NCI-H69 (cell line): ENCODE measurements at regions not wholly inside any gene's neighbourhood (a gene's known extent, or its start where the extent isn't known, plus 50 kb on each side); places are given as distances from the start of the nearest gene placed in this dataset.
A peak's percentile ranks its signal among the peaks of the same experiment; 100 is the strongest.
"Not testable (repeated sequence)": the region's sequence is repeated elsewhere in the genome, so short reads cannot be mapped to it uniquely, and the experiment has no call there.

Experiments used
- DNase-seq: peaks from one replicate; lab custom pipeline; 2025; lab: John Stamatoyannopoulos, UW

DNA sequence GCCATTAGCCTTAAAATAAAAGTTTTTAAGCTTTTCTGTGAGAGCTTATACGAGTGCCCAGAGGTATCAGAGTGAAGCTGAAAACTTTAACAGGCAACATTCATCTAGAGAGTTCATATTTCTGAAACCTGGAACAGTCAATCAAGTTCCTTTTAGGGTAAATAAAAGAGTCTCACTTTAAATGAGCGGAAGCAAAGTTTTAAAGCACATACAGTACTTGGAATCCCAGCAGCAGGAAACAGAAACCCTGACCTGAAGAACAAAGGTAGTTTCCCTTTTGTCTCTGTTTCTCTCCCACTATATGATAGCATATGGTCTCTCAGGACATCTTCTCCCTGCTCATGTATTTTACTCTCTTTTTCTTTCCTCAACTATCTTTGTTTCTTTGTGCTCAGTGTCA lies 153.0 kb downstream of the ASB9 start:
- DNase-seq: no peak

DNA sequence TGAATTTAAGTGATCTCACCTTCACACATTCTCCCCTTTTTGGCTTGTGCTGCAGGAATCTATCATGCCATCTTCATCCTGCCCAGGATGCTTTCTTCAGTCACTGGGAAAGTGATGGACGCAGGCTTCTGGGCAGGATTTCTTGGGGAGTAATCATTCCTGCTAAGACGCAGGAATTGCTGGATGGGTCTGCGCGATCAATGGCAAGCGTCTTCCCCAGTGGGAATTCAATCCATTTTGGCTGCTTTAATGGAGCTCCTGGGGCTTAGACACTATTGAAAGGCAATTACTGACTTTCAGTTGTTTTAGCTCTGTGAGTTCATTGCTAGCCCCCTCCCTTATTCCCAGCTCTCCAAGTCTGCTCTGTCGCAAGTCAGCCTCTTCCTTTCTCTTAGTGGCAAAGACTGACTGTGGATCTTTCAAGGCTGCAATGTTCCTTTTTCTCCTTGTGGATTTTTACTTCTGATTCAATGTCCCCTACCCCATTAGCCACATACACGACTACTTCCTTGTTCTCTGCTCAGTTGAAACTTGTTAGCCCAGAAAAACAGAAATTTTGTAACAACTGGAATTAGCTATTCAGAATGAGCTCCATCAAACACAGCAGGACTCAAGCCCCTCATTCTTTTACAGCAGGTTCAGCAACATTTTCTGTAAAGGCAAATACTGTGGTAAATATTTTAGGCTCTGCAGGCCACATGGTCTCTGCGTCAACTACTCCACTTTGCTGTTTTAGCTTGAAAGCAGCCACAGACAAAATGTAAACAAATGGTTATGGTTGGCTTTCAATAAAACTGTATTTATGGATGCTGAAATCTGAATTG lies 154.9 kb downstream of the ASB9 start:
- DNase-seq: peak; percentile 9

DNA sequence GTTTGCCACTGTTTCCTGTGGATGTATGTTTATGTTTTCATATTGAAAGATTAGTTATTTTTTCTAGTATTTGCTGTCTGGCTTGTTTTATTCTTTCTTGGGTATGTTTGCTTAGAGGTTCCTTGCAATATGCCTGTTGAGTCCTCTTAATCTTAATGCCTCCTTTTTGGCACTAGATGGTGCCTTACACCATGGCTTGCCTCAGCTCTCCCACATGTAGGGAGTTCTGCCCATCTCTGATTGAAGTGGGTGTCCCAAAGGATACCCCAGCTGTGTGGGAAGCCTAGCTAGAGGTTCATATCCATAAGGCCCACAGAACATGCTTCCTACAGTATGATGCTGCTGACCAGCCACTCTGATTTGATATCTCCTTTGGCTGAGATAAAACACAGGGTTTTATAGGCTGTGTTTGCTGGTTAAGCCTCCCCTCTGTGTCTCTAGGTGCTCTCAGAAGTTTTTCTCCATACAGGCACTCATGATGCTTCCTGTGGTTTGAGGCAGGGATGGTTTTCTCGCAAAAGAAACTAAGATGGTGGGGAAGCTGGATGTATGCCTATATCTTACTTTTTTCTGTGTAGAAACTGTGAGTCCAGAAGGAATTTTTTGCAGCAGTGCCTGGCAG lies 162.4 kb downstream of the ASB9 start:
- no peak for DNase-seq

DNA sequence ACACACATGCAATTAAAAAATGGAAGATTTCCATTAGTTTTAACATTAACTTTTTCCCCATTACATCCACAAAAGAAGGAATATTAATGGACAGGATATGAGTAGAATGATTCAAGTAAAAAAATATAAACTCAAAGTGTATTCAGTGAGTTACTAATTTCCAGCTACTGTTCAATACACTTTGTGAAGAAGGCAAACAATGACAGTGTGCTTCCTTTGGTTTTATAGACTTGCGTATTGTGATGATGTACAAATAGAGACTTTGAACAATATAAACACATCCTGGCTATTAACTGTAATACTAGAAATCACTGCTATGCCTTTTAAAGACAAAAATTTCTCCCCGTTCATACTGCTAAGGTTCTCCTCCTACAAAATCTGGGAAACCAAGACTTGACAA lies 171.4 kb downstream of the ASB9 start:
- DNase-seq: no peak

DNA sequence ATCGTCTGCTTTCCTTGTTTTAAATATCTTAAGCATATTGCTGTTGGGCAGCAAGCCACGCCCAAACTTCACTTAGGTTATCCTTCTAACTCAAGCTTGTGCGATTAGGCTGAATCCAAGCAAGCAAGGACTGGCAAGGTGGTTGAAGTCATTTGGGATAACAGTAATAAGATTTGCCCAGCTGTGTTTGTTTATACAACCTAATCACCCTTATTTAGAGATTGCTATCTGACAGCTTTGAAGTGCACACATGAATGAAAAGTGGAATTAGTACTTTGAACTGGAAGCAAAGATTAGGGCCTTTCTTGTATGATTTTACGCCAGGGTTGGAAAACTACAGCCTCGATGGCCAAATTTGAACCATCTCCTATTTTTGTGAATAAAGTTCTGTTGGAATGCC lies 182.1 kb downstream of the ASB9 start:
- DNase-seq: no peak

DNA sequence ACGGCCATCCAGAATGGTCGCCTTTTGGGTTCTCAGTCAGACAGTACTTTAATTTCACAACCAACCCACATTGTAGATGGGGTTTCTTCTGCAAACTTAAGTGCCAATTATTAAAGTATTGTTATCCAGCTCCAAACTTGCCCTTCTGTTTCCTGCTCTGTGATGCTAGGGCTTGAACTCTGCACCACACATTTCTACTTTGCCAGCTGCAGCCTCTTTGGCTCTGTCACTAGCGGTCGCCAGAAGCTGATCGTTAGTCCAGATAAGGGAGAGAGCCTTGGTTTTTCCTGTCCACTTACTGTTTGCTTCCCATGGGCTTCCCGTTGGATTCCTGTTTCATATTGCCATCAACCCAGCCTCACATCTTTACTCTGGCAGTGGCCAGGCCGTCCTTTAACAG lies 196.6 kb downstream of the ASB9 start:
- no peak for DNase-seq

DNA sequence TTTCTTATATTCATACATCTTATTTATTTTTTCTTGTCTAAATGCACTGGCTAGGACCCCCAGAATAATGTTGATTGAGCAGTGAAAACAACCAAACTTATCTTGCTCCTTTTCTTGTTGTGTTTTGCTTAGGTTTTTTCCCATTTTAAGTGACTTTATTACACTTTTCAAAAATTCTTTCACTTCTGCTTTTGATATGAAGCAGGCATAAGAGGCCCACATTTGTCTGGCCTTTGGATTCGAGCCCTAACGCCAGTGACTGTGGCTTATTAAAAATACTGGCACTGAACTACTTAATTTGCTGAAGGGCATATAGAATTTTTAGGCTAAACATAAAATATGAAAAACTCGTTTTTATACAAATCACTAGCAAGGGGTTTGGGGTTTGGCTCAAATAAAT lies 197.0 kb downstream of the ASB9 start:
- DNase-seq: no peak

DNA sequence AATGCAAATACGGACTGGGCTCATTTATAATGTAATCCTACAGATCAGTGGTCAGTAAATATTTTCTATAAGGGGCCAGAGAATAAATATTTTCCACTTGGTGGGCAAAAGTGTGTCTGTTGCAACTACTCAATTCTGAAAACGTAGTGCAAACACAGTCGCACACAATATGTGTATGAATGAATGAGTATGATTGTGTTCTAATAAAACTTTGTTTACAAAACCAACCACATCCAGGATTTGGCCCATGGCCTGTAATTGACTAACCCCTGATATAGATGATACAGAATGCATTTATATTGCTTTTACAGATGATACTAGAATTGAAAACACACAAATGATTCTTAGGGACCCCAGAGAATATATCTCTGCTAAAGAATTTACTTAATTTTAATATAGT lies 197.6 kb downstream of the ASB9 start:
- no peak for DNase-seq

DNA sequence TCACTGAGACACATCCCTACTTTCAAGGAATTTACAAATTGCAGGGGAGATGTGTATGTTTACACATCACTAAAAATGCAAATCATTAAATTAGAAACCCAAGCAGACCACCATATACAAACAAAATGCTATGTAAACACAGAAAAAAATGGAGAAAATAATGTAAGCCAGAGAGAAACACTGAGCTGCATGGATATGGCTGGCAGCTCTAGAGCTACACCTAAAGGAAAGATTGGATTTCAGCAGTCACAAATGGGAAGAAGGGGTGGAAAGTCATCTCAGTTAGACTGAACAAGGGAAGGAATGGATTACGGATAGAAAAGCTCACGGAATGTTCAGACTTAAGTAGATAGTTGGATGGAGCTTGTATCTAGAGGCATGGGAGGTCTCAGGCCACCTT lies 186.3 kb downstream of the MOSPD2 start:
- DNase-seq: no peak

DNA sequence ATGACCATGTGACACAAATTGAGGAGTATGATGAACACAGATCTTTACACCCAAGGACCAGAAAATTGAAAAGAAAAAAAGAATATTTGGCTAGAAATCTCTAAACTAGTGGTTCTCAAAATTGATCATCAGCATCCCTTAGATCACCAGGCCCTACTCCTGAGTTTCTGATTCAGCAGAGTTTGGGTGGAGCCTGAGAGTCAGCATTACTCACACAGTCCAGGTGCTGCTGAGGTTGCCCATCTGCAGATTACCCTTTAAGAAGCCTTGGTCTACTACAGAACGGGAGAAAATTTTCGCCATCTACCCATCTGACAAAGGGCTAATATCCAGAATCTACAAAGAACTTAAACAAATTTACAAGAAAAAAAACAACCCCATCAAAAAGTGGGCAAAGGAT lies 182.8 kb downstream of the MOSPD2 start:
- DNase-seq: no peak

DNA sequence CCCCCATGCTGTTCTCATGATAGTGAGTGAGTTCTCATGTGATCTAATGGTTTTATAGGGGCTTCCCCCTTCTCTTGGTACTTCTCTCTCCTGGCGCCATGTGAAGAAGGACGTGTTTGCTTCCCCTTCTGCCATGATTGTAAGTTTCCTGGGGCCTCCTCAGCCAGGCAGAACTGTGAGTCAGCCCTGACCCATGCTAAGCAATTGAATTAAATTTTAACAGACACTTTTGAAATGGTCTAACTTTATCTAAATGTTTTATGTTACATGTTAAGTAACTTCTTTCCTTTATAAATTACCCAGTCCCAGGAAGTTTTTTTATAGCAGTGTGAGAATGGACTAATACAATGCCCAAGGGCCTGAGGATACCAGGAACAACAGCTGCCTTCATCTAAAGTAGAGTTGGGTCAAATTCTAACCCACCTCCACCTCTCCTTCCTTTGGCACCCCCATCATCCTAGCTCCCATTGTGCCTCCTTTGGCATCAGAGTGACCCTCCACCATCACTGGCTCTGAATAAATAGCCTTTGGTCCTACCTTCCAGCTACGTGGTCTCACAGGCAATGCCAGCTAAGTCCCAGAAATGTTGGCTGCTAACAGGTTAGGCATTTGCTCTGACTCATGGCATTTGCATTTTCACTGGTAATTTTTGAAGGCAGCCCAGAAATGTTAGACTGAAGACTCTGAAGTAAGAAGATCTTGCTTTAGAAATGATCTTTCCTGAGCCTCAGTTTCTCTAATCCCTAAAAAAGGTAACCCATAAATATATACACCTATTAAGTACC lies 182.1 kb downstream of the MOSPD2 start:
- no peak for DNase-seq

DNA sequence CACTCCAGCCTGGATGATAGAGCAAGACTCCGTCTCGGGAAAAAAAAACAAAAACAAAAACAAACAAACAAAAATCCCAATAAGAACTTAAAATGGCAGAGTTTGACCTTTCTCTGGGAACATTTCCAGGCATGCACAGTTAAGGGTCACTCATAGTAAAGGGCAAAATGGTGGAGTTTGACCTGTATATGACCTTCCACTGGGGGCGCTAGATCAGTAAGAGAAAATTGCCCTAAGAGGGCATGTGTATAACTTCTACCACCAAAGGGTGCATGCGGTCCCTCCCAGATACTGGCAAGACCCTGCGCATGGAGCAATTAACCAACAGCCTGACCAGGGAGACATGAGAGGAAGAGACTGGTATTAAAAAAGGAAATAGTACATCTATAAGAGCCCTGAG lies 177.2 kb downstream of the MOSPD2 start:
- DNase-seq: no peak

DNA sequence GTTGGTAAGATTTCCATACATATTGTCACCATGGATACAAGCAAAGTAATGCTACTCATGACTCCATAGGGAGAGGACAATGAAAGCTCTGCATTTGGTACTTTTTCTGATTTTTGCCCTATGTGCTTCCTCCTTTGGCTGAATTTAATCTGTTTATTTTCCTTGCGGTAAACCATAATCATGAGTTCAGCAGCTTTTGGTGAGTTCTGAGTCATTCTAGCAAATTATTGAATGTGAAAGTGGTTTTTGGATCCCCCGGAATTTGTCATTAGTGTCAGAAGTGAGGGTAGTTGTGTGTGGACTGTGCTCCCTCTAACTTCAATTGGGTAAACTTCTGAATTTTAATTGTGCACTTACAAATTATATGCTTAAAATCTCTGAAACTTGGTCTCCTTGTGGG lies 170.3 kb downstream of the MOSPD2 start:
- no peak for DNase-seq

DNA sequence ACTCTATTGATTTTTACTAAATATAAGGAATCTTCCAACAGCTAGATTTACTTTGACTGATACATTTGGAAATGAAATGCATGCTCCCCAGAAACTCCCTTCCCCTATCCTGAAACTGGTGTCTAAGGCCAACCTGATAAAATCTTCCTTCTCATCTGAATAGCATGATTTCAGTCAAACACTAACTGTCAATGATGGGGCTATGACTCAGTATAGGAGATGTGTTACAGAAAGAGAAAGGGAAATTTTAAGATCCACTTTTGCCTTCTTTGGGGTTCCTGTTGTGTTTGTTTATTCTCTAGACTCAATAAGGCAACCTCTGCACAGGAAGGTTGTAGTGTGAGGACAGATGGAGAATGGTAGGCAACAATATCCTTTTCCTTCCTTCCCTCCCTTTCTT lies 160.7 kb downstream of the MOSPD2 start:
- DNase-seq: no peak

DNA sequence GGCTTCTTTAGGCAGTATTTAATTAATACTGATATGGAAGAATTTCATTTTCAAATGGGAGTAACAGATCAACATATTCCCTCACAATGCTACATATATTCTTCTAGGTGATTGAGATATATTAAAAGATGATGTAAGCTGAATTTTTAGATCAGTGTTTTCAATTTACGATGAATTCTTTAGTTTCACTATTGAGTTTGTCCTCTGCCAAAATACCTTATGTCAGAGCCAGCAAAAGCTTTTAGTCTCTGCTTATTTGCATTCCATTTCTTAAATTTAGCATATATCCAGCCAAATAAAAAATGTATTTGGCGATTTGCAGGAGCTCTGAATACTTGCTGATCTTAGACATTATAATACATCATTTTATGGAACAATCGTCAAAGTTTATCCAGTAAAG lies 144.3 kb downstream of the MOSPD2 start:
- no peak for DNase-seq

DNA sequence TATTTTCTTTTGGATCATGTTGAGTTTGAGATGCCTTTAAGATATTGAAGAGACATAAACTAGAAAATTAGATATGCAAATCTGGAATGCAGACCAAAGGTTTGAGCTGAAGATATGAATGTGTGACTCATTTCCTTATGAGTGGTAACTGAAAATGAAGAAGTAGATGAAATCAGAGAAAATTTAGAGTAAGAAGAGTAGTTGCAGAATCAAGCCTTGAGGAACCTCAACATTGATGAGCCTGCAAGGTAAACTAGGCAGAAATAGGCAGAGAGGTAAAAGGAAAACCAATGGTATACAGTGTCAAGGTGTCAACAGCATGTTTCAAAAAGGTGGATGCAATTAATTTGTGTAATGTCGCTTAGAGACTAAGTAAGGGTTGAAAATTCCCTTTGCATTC lies 142.8 kb downstream of the MOSPD2 start:
- no peak for DNase-seq

DNA sequence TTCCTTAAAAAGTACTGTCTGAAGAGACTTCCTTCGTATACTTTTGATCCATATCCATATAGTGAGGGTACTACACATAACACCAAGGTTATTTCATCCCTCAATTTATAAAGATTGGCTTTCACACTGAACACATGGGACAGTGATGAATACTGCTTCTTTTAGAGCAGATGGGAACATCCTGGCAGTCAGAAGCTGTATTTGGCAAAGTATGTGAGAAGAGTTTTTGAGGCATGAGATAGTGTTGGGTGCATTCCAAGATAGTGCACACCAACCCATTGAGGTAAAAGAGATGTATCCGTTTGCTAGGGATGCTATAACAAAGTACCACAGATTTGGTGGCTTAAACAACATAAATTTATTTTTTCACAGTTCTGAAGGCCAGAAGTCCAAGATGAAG lies 141.1 kb downstream of the MOSPD2 start:
- no peak for DNase-seq

DNA sequence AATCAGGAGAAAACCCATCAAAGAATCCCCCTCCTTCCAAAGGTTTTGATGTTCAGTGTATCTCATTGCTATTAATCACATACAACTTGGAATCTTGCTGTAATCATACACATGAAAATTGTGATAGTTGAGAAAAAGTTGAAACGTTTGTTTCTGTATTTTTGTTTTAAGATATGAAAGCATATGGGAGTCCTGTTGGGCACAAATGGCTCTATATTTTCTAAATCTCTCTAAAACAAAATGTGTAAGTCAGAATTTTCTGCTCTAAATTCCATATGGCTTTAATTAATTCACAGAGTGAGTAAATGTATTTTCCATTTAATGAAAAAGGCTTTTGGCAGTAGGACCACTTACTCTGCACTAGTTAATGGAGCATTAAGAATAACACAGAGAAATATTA lies 140.2 kb downstream of the MOSPD2 start:
- DNase-seq: no peak

DNA sequence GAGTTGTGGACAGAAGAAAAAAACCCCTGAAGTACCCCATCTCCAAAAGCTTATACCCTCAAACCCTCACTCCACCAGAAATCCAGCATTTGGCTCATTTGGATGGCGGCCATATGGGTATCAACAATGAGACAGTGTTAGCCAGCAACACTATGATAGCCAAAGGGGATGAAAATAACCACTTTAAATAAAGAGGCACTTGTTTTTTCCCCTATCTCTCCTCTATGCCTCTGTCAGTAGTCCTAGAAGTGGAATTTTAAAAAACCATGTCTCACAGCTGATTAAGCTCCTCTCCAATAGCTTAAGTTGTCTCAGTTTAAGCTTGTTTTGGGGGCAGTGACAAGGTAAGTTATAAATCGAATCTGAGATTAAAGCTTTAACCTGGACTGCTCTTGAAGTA lies 124.0 kb downstream of the MOSPD2 start:
- DNase-seq: no peak

DNA sequence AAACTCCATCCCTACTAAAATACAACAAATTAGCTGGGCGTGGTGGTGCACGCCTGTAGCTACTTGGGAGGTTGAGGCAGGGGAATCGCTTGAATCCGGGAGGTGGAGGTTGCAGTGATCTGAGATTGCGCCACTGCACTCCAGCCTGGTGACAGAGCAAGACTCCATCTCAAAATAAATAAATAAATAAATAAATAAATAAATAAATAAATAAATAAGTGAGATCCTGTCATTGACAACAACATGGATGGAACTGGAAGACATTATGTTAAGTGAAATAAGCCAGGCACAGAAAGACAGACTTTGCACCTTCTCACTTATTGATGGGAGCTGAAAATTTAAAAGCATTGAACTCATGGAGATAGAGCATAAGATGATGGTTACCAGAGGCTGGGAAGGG lies 111.2 kb downstream of the MOSPD2 start:
- not testable (repeated sequence) for DNase-seq
